Kidney epithelial cell (primary cell): ENCODE measurements at regions not wholly inside any gene's neighbourhood (a gene's known extent, or its start where the extent isn't known, plus 50 kb on each side); places are given as distances from the start of the nearest gene placed in this dataset.

ENCODE experiments used
- DNase-seq: peaks from one replicate; pipeline ENCODE4 v3.0.0-alpha.2; 2010; ENCODE audit warnings: low read depth
- H3K27me3 ChIP-seq: 2 replicates; pipeline ENCODE4 v1.6.0; 2011; ENCODE audit warnings: low read length; ENCODE audit not compliant: control insufficient read depth, insufficient read depth
- H3K36me3 ChIP-seq: 2 replicates; pipeline ENCODE4 v1.5.1; 2011; ENCODE audit warnings: low read length; ENCODE audit not compliant: control insufficient read depth, insufficient read depth
- H3K4me3 ChIP-seq: 2 replicates; pipeline ENCODE4 v1.5.1; 2011; ENCODE audit warnings: low read depth, mild to moderate bottlenecking, control low read depth, low read length
- TF ChIP-seq, protein P1 (sequence below): IDR thresholded peaks from 2 replicates; pipeline ENCODE4 v1.5.1; 2011; ENCODE audit warnings: mild to moderate bottlenecking, moderate library complexity, low read length, control low read depth, inconsistent platforms; ENCODE audit not compliant: insufficient read depth, poor library complexity, severe bottlenecking

DNA sequence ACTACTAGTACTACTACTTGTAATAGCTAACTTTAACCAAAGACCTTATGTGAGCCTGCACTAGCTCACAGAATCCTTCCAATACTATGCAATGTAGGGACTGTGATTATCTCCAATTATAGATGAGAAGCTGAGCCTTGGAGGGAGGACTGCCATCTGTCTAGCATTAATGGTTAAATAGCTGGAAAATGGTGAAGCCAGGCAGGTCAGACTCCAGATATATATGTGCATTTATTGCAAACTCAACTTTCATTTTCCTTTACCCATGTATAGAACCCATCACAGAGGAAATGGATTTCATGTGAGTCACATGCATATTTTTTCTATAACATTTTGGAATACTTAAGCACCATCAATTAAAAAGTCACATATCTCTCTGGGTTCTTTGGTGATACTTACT is 229.9 kb downstream of the BCAS1 start:
- H3K36me3 ChIP-seq, result no peaks in the 10 kb centered on the region
- H3K27me3 ChIP-seq, result no peaks in the 10 kb centered on the region
- TF ChIP-seq, protein P1, sequence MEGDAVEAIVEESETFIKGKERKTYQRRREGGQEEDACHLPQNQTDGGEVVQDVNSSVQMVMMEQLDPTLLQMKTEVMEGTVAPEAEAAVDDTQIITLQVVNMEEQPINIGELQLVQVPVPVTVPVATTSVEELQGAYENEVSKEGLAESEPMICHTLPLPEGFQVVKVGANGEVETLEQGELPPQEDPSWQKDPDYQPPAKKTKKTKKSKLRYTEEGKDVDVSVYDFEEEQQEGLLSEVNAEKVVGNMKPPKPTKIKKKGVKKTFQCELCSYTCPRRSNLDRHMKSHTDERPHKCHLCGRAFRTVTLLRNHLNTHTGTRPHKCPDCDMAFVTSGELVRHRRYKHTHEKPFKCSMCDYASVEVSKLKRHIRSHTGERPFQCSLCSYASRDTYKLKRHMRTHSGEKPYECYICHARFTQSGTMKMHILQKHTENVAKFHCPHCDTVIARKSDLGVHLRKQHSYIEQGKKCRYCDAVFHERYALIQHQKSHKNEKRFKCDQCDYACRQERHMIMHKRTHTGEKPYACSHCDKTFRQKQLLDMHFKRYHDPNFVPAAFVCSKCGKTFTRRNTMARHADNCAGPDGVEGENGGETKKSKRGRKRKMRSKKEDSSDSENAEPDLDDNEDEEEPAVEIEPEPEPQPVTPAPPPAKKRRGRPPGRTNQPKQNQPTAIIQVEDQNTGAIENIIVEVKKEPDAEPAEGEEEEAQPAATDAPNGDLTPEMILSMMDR, result no peak
- H3K4me3 ChIP-seq, result no peak overlapping the region
- DNase-seq, result no peak

DNA sequence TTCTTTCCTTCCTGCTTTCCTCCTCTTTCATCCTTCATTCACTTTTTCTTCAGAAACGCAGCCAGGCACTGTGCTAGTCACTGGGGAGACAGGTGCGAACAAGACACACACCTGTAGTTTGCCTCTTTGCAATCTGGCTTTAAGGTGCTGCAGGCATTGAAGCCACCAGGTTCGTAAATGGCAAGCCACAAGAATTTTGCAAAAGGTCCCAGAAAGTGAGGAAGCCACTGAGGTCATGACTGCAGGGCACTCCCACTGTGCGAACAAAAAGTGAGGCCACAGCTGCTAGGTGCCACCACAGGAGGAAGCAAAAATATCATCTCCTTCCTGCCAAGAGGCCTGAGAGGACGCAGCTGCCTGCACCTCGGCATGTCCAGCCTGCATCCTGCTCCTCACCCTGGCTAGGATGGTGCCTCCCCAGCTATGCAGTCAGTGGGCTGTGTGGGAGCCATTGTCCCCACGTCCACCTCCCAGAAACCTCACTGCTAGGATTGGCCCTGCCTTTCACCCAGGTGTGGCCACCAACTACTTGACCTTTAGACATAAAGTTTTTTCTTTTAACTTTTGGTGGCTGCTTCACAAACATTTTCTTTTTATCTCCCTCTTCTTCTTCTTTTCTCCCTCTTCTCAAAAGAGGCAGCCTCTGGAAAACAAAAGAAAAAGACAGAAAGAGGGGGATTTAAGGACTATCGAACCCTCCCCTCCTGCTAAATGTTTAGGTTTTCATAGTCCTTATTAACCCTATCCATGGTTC is 230.8 kb downstream of the BCAS1 start:
- no peaks in the 10 kb centered on the region for H3K36me3 ChIP-seq
- TF ChIP-seq, protein P1, result no peak

DNA sequence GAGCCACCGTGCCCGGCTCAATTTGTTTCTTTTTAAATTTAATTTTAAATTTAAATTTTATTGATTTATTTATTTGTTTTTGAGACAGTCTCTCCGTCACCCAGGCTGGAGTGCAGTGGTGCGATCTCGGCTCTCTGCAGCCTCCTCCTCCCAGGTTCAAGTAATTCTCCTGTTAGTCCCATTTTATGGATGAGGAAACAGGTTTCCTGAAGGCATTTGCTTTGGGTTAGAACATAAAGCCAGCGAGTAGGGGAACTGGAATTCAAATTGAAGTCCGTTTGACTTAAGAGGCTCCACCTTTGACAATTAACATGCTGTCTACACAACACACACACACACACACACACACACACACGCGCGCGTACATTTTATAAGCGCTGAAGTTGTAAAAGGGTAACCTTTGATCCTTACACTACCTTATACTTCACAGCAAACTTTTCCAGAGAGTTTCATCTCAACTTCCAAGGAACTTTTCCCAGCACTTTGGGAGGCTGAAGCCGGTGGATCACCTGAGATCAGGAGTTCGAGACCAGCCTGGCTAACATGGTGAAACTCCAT is 232.0 kb downstream of the BCAS1 start:
- DNase-seq, result no peak
- TF ChIP-seq, protein P1, result no peak
- Histone ChIP-seq H3K27me3 (no peaks in the 10 kb centered on the region), H3K36me3 (no peaks in the 10 kb centered on the region), H3K4me3 (no peak overlapping the region)

More for the DNA sequence above, 230.8 kb downstream of the BCAS1 start:
- H3K27me3 ChIP-seq, result no peaks in the 10 kb centered on the region
- no peak overlapping the region for H3K4me3 ChIP-seq
- no peak for DNase-seq

DNA sequence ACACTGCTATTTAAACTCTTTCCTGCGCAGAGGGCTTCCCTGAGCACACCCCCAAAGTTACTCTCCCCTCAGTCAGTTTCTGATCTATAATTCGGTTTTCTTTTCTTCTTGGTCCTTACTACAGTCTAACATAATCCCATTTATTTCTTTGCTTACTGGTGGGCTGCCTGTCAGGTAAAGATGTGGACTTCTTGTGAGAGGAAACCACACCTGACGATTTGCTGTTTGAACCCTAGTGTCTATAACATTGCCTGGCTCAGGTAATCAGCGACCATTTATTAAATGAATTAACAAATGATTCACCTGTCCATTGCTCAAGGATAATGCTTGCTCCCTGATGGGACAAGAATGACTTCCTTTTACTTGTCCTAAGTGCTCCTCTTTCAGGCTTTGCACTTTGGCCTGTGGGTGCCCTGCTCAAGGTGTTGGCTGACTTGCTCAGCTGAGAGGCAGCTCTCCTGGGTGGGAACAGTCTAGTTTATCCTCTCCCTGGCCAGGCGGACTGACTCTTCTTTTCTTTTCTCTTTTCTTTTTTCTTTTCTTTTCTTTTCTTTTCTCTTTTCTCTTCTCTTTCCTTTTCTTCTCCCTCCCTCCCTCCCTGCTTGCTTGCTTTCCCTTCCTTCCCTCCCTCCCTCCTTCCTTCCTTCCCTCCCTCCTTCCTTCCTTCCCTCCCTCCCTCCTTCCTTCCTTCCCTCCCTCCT is 233.1 kb downstream of the BCAS1 start:
- no peak for DNase-seq
- no peaks in the 10 kb centered on the region for H3K36me3 ChIP-seq
- TF ChIP-seq, protein P1, result no peak
- no peak overlapping the region for H3K4me3 ChIP-seq
- no peaks in the 10 kb centered on the region for H3K27me3 ChIP-seq

DNA sequence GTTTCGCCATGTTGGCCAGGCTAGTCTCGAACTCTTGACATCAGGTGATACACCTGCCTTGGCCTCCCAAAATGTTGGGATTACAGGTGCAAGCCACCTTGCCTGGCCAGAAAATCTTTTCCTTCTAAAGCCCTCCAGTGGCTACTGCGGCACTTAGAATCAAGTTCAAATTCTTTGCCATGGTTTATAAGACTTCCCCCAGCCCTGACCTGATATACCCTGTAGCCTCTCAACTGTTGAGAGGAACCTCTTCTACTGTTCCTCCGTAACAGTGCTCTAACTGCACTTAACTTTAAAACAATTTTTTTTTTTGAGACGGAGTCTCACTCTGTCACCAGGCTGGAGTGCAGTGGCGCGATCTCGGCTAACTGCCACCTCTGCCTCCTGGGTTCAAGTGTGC is 235.6 kb downstream of the BCAS1 start:
- TF ChIP-seq, protein P1, result no peak
- H3K27me3 ChIP-seq, result no peaks in the 10 kb centered on the region
- no peak overlapping the region for H3K4me3 ChIP-seq
- no peak for DNase-seq
- H3K36me3 ChIP-seq, result no peaks in the 10 kb centered on the region

DNA sequence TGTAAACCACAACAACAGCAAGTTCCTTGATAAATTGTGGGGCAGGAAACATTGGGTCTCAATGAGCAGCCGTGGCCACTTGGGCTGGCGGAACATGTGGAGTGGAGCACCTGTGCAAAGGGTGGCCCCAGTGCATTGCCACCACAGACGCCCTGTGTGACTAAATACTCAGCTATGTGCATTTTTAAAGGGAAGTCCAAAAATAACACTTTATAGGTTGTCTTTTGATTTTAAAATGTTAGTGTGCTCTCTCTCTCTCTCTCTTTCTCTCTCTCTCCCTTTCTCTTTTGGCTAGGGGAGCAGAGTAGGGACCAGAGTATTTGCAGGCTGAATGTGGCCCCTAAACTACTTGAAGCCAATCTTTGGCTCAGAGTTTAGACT is 236.3 kb downstream of the BCAS1 start:
- TF ChIP-seq, protein P1, result no peak
- DNase-seq, result no peak
- Histone ChIP-seq H3K27me3 (no peaks in the 10 kb centered on the region), H3K36me3 (no peaks in the 10 kb centered on the region), H3K4me3 (no peak overlapping the region)
